ENCODE measurements at regions not wholly inside any gene's neighbourhood (a gene's known extent, or its start where the extent isn't known, plus 50 kb on each side); places are given as distances from the start of the nearest gene placed in this dataset.

GRCh38 chr5:2007496-2007877 is 124.8 kb upstream of the IRX4 start:
- no peak for DNase-seq (ENCODE audit: extremely low spot score)
- CTCF ChIA-PET, result no interaction called here
- POLR2A ChIA-PET, result no interaction called here
- TF ChIP-seq, protein P1, sequence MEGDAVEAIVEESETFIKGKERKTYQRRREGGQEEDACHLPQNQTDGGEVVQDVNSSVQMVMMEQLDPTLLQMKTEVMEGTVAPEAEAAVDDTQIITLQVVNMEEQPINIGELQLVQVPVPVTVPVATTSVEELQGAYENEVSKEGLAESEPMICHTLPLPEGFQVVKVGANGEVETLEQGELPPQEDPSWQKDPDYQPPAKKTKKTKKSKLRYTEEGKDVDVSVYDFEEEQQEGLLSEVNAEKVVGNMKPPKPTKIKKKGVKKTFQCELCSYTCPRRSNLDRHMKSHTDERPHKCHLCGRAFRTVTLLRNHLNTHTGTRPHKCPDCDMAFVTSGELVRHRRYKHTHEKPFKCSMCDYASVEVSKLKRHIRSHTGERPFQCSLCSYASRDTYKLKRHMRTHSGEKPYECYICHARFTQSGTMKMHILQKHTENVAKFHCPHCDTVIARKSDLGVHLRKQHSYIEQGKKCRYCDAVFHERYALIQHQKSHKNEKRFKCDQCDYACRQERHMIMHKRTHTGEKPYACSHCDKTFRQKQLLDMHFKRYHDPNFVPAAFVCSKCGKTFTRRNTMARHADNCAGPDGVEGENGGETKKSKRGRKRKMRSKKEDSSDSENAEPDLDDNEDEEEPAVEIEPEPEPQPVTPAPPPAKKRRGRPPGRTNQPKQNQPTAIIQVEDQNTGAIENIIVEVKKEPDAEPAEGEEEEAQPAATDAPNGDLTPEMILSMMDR (IDR thresholded peaks at IDR 0.05; ENCODE audit: control extremely low read depth, extremely low read depth, low read depth, missing control alignments), result no peak

GRCh38 chr5:2006971-2007291 is 124.2 kb upstream of the IRX4 start:
- ChIA-PET CTCF (no interaction called here), POLR2A (no interaction called here)
- TF ChIP-seq, protein P1 (IDR thresholded peaks at IDR 0.05; ENCODE audit: control extremely low read depth, extremely low read depth, low read depth, missing control alignments), result no peak

DNA sequence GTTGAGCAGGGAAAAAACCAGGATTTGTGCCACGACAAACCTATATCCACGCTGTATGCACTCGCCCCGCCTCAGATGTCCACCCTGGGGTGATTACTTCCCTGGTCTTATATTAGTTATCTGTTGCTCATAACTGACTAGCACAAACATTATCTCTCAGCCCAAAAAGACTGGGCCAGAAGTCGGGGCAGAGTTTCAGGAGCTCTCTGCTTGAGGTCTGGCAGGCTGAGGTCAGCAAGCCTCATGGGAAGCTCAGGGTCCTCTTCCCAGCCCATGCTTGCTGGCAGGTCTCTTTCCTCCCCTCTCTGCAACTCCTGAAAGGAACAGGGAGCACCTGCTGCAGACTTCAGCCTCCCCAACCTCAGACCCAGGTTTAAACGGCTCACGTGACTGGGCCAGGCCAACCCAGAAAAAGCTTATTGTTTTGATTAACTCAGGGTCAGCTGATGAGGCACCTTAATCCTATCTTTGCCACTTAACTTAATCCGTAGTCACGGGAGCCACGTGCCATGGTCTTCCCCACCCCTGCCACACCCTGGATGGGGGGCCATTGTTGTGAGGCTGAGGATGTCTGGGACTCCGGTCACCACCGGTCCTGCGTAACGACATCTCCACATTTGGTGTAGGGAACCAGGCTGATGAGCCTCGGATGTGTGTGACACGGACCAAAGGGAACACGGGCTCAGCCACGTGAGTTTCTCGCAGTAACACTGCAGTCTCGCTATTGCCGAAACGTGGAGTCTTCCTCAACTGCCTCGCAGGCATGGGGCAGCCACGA is 123.7 kb upstream of the IRX4 start:
- TF ChIP-seq, protein P1 (IDR thresholded peaks at IDR 0.05; ENCODE audit: control extremely low read depth, extremely low read depth, low read depth, missing control alignments), result no peak
- DNase-seq (ENCODE audit: extremely low spot score), result no peak
- POLR2A ChIA-PET, result no interaction called here
- CTCF ChIA-PET, result no interaction called here

More at GRCh38 chr5:2006971-2007291, 124.2 kb upstream of the IRX4 start:
- no peak for DNase-seq (ENCODE audit: extremely low spot score)

DNA sequence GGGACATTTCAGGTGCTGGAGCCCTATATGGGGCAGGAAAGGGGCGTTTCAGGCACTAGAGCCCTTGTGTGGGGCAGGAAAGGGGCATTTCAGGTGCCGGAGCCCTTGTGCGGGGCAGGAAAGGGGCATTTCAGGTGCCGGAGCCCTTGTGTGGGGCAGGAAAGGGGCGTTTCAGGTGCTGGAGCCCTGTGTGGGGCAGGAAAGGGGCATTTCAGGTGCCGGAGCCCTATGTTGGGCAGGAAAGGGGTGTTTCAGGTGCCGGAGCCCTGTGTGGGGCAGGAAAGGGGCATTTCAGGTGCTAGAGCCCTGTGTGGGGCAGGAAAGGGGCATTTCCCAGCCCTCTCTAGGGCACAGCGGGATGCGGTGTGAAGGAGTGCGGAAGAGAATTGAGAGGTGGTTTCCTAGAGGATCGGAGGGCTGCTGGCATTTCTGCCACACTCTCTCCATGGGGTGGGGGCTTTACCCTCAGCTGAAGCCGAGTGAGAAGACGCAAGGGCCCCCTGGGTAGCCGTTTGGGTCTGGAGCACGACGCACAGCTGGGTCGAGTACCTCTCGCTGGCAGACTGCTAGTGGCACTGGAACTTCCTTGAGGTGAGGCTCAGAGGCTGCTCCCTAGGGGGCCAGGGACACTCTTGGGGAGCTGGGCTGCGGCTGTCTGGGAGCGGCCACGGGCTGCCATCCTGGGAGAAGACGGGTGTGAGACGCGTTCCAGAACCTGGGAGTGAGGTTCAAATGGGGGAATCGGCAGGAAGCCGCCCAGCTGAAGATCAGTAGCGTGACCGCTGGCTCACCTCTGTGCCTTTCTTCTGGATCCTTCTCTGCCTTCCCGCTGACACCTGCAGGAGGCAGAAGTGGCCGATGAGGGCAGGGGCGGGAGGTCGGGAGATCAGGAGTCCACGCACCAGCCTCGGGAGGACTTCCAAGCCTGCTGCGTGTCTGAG is 122.6 kb upstream of the IRX4 start:
- DNase-seq (ENCODE audit: extremely low spot score), result no peak
- TF ChIP-seq, protein P1 (IDR thresholded peaks at IDR 0.05; ENCODE audit: control extremely low read depth, extremely low read depth, low read depth, missing control alignments), result no peak
- POLR2A ChIA-PET, result no interaction called here
- CTCF ChIA-PET, result no interaction called here

DNA sequence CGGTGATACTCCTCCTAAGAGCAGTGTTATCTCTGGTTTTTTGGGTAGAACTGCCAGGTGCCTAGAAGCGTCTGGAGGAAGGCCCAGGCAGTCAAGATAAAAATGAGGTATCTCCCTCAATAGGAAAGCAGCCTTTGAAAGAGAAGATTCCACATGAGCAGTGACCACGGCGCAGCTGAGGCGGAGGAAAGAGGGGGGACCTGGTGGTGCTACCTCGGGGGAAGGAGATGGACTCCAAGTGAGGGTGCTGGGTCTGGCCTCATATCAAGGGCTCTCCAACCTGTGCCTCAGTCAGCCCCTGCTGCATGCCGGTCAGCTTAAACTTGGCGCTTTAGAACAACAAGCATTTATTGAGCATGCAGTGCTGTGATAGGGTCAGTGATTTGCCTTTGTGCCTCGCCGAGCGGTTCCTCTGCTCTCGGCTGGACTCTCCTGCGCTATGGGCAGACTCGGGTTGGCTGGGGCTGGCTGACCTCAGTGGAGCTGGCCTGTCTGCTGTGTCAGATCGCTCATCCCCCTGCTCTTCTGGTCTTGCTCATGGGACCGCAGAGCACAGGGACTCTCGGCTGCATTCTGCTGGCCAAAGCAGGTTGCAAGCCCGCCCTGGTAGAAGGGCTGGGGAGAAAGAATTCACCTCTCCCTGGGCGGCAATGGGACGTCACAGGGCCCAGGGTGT is 121.1 kb upstream of the IRX4 start:
- ChIA-PET POLR2A (no interaction called here), CTCF (no interaction called here)
- TF ChIP-seq, protein P1 (IDR thresholded peaks at IDR 0.05; ENCODE audit: control extremely low read depth, extremely low read depth, low read depth, missing control alignments), result no peak
- no peak for DNase-seq (ENCODE audit: extremely low spot score)

GRCh38 chr5:2003206-2003605 is 120.5 kb upstream of the IRX4 start:
- ChIA-PET CTCF (no interaction called here), POLR2A (no interaction called here)
- DNase-seq (ENCODE audit: extremely low spot score), result no peak
- TF ChIP-seq, protein P1 (IDR thresholded peaks at IDR 0.05; ENCODE audit: control extremely low read depth, extremely low read depth, low read depth, missing control alignments), result no peak
